K562 (cell line): ENCODE measurements at regions not wholly inside any gene's neighbourhood (a gene's known extent, or its start where the extent isn't known, plus 50 kb on each side); places are given as distances from the start of the nearest gene placed in this dataset.

ENCODE experiments used
- EP300 ChIP-seq: IDR thresholded peaks from 2 replicates; pipeline ENCODE4 v1.6.1; 2012; ENCODE audit warnings: low read length, improper control_type of control experiment
- EZH2 ChIP-seq: IDR thresholded peaks from 2 replicates; pipeline ENCODE4 v1.6.1; 2012; ENCODE audit warnings: low read depth, mild to moderate bottlenecking, inconsistent platforms, low read length, borderline replicate concordance
- FOS ChIP-seq: IDR thresholded peaks from 3 replicates; pipeline ENCODE4 v1.6.1; 2011; ENCODE audit not compliant: insufficient read length; ENCODE audit errors: extremely low read depth
- MEF2A ChIP-seq: IDR thresholded peaks from 2 replicates; pipeline ENCODE4 v1.6.1; 2011; ENCODE audit warnings: low read depth, mild to moderate bottlenecking, low read length, moderate library complexity; ENCODE audit not compliant: control insufficient read depth
- NFE2L1 ChIP-seq: fragments of 450-650 bp; IDR thresholded peaks from 2 replicates; pipeline ENCODE4 v1.6.1; 2016; ENCODE audit warnings: missing genetic modification characterization, low read depth, mild to moderate bottlenecking, missing compliant biosample characterization, moderate library complexity, borderline replicate concordance
- POLR2AphosphoS5 ChIP-seq: IDR thresholded peaks from 2 replicates; pipeline ENCODE4 v1.6.1; 2011; ENCODE audit warnings: mild to moderate bottlenecking, low read depth, low read length, moderate library complexity; ENCODE audit not compliant: control insufficient read depth, insufficient read depth
- POLR2G ChIP-seq: fragments of 200-400 bp; formaldehyde crosslinking; IDR thresholded peaks from 2 replicates; pipeline ENCODE4 v1.6.1; 2017; ENCODE audit warnings: low read depth, mild to moderate bottlenecking, antibody characterized with exemption, low read length, moderate library complexity
- REST ChIP-seq, 2 experiments: fragments of 450-650 bp; formaldehyde crosslinking in 1 of 2; IDR thresholded peaks; 2 replicates each; pipeline versions ENCODE4 v1.4.0 to v1.6.1; 2014 to 2020; ENCODE audit warnings: mild to moderate bottlenecking in 2 of 2, borderline replicate concordance in 1 of 2, low read depth in 1 of 2
- TAF1 ChIP-seq: IDR thresholded peaks from 2 replicates; pipeline ENCODE4 v1.6.1; 2011; ENCODE audit warnings: mild to moderate bottlenecking, low read length, moderate library complexity; ENCODE audit not compliant: insufficient read depth, control insufficient read depth, severe bottlenecking; ENCODE audit errors: extremely low read depth
- ZNF146 ChIP-seq: IDR thresholded peaks from one replicate; pipeline ENCODE4 v1.6.1; 2018; ENCODE audit warnings: missing compliant biosample characterization; ENCODE audit not compliant: unreplicated experiment

- TF ChIP-seq EZH2 (no peak), FOS (no peak), TAF1 (no peak), POLR2G (no peak), REST (IDR thresholded peaks at IDR 0.05; ENCODE audit: borderline replicate concordance) (no peak), REST (CRISPR knock-in tag; IDR thresholded peaks at IDR 0.05; ENCODE audit: low read depth) (no peak), MEF2A (no peak), POLR2AphosphoS5 (no peak), NFE2L1 (tag) (no peak), ZNF146 (no peak), EP300 (no peak)
Measured at GRCh38 chr7:46383605-46384004, 462.5 kb upstream of the IGFBP3 start.
